Activated CD4-positive, alpha-beta T cell treated with anti-CD3 and anti-CD28 coated beads, Interleukin-2, amount 50 U/mL, for 1 hour (primary cell): ENCODE measurements at regions not wholly inside any gene's neighbourhood (a gene's known extent, or its start where the extent isn't known, plus 50 kb on each side); places are given as distances from the start of the nearest gene placed in this dataset.

Experiments used
- DNase-seq: peaks from one replicate; pipeline ENCODE4 v3.0.0-alpha.2; 2020

DNA sequence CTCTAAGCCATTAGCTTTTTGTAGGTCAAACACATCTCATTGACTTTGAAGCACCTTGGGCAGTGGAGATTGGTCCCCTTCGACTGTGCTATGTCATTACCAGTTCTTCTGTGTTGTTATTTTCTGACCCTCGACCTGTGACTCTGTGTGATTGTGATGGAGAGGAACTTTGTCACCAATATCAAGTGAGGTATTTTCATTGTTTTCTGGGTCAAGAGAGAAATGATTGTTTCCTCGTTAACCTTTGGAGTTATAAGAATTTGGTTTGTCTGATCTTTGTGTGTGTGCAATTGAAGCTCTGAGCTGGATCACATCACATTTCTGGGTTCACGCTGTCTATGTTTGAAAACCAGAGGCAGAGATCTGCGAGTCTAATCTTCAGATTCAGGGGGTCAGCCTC, 432.2 kb upstream of the KLF6 start:
- no peak for DNase-seq

GRCh38 chr10:4216726-4217125, 431.7 kb upstream of the KLF6 start:
- DNase-seq: no peak

GRCh38 chr10:4215963-4216575, 431.1 kb upstream of the KLF6 start:
- DNase-seq: no peak

GRCh38 chr10:4215485-4215884, 430.5 kb upstream of the KLF6 start:
- no peak for DNase-seq

GRCh38 chr10:4214908-4215307, 429.9 kb upstream of the KLF6 start:
- DNase-seq: no peak

DNA sequence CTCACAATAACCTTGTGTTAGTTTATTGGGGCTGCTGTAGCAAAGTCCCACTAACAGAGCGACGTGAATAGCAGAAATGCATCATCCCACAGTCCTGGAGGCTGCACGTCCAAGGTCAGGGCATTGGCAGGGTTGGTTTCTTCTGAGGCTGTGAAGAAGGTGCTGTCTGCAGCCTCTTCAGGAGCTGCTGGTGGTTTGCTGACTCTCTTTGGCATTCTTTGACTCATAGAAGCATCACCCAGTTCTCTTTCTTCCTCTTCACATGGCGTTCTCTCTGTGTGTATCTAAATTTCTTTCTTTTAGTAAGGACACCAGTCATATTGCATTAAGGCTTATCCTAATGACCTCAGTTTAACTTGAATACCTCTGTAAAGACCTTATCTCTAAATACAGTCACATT, 428.4 kb upstream of the KLF6 start:
- DNase-seq: no peak

GRCh38 chr10:4212111-4212630, 427.2 kb upstream of the KLF6 start:
- no peak for DNase-seq

DNA sequence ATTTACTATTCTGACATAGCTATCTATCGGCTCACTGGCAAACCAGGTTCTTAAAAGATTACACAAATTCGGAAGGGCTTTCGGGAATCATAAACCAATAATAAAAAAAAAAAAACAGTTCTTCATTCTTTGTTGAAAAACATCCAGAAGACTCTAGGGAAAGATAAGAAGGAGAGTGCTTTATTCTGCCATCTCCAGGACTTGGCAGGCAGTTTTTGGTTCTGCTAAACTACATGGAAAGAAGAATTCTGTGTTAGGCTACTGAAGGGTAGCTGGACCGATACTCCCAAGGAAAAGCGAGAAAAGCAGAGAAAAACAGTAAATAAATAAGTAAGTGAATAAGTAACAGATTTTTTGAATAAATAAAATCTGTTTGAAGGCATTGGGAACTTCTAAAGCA, 423.5 kb upstream of the KLF6 start:
- DNase-seq: no peak

DNA sequence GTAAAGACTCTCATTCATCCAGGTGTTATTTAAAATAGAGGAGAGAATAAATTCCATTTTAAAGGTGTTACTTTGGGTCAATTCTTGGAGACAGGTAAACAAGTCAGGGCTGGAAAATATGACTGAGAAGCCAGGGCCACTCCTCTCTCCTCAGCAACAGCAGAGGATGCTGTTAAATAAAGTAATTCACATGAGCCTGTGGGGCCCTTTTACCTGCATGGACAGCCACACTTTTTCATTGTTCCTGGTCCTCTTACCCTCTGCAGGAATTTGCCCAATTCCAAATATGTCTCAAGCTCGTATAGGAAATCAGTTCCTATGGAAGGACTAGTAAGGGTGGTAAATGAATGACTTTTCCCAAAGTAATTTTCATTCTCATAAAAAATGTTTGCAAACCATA, 420.1 kb upstream of the KLF6 start:
- DNase-seq: no peak

GRCh38 chr10:4202938-4203337, 417.9 kb upstream of the KLF6 start:
- DNase-seq: no peak

DNA sequence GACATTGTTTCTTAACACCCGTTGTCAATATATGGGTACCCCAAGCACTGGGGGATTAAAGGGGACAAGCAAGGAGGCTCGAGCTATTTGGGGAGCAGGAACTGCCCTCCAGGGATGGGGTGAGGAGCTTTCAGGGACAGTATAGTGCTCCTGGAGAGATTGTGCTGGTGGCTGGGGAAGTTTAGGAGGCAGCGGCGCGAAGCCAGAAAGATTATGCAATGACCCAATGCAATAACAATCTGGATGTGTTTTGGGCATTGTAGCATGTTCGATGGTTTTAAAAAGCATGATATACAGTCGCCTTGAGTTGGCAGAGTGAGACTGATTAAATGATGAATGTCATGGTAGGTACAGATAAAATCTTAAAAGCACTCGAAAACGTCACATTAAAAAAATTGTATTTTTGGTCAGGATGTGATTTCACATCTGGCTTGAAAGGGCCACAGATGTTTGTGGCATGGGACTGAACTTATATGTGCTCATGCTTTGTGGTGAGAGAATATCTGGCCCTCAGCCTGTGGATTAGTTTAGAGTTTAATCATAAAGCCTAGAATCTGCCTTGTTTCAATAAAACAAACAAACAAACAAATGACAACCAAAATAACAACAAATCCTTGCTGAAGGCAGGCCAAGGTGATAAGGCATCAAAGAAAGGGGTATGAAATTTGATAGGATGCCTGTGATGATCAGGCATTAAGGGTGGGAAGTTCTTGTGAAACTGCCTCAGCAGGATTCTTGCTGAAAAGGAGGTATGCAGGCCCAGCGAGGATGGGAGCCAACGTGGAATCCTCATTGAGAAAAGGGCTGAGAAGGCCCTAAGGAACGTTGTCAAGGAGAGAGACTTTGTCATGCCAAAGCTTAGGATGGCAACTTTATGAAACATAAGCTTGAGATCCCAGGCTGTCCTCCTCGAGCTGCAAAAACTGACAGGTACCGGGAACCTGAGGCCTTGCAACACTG, 417.1 kb upstream of the KLF6 start:
- DNase-seq: no peak

DNA sequence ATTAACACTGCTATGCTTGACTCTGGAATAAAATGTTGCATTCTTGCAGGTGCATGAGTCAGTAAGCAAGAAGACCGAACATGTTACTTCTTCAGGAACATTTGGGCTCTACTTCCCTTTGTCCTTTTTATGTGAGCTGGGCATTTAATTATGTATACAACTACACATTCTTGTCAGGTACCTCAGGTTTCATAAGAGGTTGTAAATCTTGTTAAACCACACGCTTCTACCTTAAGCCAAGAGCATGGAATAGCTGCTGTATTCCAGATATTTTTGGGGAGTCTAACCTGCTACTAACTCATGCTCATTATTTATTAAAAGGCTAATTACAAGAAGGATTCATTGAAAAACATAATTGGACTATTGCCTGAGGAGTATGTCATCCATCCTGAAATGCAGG, 414.2 kb upstream of the KLF6 start:
- no peak for DNase-seq

DNA sequence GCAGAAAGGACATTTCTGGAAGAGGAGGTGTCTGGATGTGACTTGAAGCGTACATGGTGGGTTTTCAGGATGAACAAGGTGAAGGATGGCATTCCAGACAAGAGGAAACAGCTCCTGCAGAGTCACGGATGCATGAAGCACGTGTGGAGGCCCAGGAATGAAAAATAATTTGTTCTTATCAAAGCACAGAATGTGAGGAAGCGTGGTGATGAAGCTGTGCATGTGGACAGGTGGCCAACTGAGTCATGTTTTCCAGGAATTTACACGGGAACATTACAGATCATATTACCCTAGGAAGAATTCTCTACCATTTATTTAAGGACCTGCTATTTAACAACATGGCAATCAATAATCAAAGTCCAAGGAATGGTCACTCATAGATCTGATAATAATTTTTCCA, 413.2 kb upstream of the KLF6 start:
- no peak for DNase-seq

DNA sequence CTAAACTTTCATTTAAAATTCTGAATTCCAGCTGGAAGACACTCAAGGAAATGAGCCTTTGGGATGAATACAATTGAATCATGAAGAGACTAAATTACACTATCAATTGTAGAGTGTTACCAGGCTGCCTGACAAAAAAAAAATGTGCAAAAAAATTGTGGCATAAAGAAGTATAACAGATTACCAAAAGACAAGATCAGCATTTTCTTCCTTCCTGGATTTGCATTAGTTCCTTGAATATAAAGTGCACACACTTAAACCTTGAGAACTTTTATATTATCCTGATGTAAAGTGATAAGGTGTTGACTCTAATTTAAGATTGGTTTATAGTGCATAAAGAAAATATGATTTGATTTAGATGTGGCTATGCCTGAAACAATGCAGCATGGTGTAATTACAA, 412.7 kb upstream of the KLF6 start:
- no peak for DNase-seq

GRCh38 chr10:4196771-4197390, 411.9 kb upstream of the KLF6 start:
- DNase-seq: no peak

DNA sequence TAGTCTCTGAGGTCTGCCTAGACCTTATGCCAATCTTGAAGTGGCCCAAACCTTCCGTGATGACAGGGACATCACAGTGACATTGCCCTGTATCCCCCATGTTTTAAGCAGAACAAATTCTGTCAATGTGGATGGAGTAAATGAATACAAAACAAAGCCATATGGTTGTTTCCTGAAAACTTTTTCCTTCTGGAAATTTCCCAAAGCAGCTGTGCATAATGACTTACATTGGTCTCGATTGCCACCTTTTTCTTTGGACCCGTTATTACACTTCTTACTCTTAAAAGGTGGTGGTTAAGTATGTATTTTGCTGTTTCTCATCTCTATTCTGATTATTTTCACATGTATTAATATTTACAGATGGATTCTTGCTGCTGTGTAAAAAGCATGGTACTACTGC, 411.2 kb upstream of the KLF6 start:
- DNase-seq: no peak

- no peak for DNase-seq
These were observed 410.2 kb upstream of the KLF6 start for GRCh38 chr10:4195213-4195612.

GRCh38 chr10:4194231-4194630, 409.2 kb upstream of the KLF6 start:
- DNase-seq: no peak

DNA sequence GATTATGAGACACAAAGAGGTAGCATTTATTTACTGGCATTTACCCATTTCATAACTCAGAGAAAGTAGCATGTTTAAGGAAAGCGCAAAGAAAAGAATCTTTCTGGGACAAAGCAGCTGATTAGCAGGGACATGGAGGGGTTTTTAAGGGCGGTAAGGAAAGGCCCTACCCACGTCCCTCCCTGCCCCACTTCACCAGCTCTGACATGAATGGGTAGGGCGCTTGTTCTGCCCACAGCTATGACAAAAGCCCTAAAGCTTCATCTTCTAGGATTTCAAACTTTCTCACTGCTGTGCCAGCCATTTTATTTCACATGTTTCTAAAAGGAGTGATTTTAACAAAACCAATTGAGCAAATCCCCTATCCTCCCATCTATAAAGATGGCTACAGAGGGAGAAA, 406.9 kb upstream of the KLF6 start:
- no peak for DNase-seq

DNA sequence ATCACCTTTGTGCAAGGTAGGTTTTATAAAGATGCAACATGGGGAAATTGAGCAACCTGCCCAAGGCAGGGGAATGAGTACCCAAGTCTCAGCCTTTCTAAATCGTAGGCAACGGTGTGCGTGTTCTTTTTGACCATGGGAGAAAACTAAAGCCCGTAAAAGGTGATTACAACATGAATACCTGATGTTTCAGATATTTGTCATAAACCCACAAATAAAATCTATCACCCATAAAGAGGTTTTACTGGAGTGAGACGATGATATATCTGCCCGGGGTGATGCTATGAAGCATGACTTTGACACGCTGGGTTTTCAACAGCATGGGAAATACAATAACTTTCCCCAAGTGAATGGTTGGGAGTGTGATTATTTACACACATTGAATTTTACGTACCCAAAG, 406.3 kb upstream of the KLF6 start:
- DNase-seq: no peak

GRCh38 chr10:4190876-4191275, 405.9 kb upstream of the KLF6 start:
- no peak for DNase-seq

GRCh38 chr10:4189281-4189680, 404.3 kb upstream of the KLF6 start:
- no peak for DNase-seq

- no peak for DNase-seq
These were observed 403.4 kb upstream of the KLF6 start for GRCh38 chr10:4188406-4188805.
